Adrenal gland (tissue), 9 donors: ENCODE measurements at regions not wholly inside any gene's neighbourhood (a gene's known extent, or its start where the extent isn't known, plus 50 kb on each side); places are given as distances from the start of the nearest gene placed in this dataset.
A peak's percentile ranks its signal among the peaks of the same experiment; 100 is the strongest.

ENCODE experiments used
- DNase-seq, 7 donors: peaks; one replicate each; pipeline ENCODE4 v3.0.0-alpha.2; 2019 to 2020
- H3K27ac ChIP-seq, 5 donors: fragments of 200-600 bp; sonication (generic) in 4 of 5; 1 replicate in 3 of 5; 2 replicates in 2 of 5; pipeline versions ENCODE4 v1.5.1 to v1.8.0; 2016 to 2020; ENCODE audit warnings: mild to moderate bottlenecking in 1 of 5
- H3K27me3 ChIP-seq: fragments of 200-600 bp; 2 replicates; pipeline ENCODE4 v1.8.0; 2021
- H3K36me3 ChIP-seq, 2 donors: fragments of 200-600 bp; replicated peaks in 1 of 2; 1 replicate in 1 of 2; 2 replicates in 1 of 2; pipeline versions ENCODE4 v1.5.1 to v1.8.0; 2018 to 2022
- H3K4me1 ChIP-seq, 2 donors: fragments of 200-600 bp; replicated peaks in 1 of 2; 1 replicate in 1 of 2; 2 replicates in 1 of 2; pipeline versions ENCODE4 v1.5.1 to v1.8.0; 2018 to 2021
- H3K4me3 ChIP-seq, 4 donors: fragments of 200-600 bp; sonication (generic) in 3 of 4; one replicate each; pipeline ENCODE4 v1.5.1; 2016 to 2018
- H3K9me3 ChIP-seq, 3 donors: fragments of 200-600 bp; sonication (generic) in 1 of 3; replicated peaks in 1 of 3; 1 replicate in 2 of 3; 2 replicates in 1 of 3; pipeline versions ENCODE4 v1.5.1 to v1.8.0; 2016 to 2021
- POLR2A ChIP-seq, 2 donors: fragments of 450-650 bp; IDR thresholded peaks; one replicate each; pipeline ENCODE4 v1.6.1; 2017; ENCODE audit warnings: antibody characterized with exemption in 2 of 2, mild to moderate bottlenecking in 2 of 2, moderate library complexity in 1 of 2
- WGBS, 4 donors: extraction: QIAGEN DNeasy Blood & Tissue Kit in 2 of 4; methylation state at CpG; one replicate each; pipeline versions ENCODE4 v1.1.5 to v1.1.7; 2013 to 2017; 5-methylcytosine and 5-hydroxymethylcytosine counted together
- intact Hi-C, 2 donors: fragments of 100-400 bp; cut with DNase I; formaldehyde crosslinking; loops; one replicate each; pipeline versions ENCODE4 v1.14.1 to v1.15.0; 2022 to 2023
- TF ChIP-seq, protein P1 (sequence below), 6 experiments: fragments of 450-650 bp in 4 of 6; fragments of 200-600 bp in 2 of 6; sonication (generic) in 1 of 6; IDR thresholded peaks; 1 replicate in 5 of 6; 2 replicates in 1 of 6; pipeline versions ENCODE4 v1.5.1 to v1.8.0; 2016 to 2021; ENCODE audit warnings: antibody characterized with exemption in 6 of 6, mild to moderate bottlenecking in 2 of 6, moderate library complexity in 1 of 6
- donor health status: healthy with polysubstance abuse.
- donor health status: Bipolar disorder and iron deficiency.
- donor health status: DM: yes; HTN: yes; CAD: no.
- donor health status: DM: no; HTN: no; CAD: no.
- donor health status: DM: no; HTN: no; CAD: no.

DNA sequence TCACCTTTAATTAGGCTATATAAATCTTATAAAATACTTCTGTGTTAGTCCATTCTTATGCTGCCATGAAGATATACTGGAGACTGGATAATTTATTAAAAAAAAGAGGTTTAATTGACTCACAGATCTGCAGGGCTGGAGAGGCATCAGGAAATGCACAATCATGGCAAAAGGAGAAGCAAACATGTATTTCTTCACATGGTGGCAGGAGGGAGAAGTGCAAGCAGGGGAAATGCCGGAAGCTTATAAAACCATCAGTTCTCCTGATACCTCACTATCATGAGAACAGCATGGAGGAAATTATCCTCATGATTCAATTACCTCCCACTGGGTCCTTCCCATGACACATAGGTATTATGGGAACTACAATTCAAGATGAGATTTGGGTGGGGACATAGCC lies 504.4 kb downstream of the RIT2 start:
- TF ChIP-seq, protein P1, sequence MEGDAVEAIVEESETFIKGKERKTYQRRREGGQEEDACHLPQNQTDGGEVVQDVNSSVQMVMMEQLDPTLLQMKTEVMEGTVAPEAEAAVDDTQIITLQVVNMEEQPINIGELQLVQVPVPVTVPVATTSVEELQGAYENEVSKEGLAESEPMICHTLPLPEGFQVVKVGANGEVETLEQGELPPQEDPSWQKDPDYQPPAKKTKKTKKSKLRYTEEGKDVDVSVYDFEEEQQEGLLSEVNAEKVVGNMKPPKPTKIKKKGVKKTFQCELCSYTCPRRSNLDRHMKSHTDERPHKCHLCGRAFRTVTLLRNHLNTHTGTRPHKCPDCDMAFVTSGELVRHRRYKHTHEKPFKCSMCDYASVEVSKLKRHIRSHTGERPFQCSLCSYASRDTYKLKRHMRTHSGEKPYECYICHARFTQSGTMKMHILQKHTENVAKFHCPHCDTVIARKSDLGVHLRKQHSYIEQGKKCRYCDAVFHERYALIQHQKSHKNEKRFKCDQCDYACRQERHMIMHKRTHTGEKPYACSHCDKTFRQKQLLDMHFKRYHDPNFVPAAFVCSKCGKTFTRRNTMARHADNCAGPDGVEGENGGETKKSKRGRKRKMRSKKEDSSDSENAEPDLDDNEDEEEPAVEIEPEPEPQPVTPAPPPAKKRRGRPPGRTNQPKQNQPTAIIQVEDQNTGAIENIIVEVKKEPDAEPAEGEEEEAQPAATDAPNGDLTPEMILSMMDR (IDR thresholded peaks at IDR 0.05), result no peak
- no peak for TF ChIP-seq POLR2A (IDR thresholded peaks at IDR 0.05)
- Histone ChIP-seq H3K27ac (no peak overlapping the region), H3K36me3 (no peaks in the 10 kb centered on the region), H3K9me3 (no peaks in the 10 kb centered on the region), H3K4me1 (no peaks in the 10 kb centered on the region), H3K27me3 (no peaks in the 10 kb centered on the region), H3K4me3 (no peak overlapping the region)
- WGBS, 4 donors, result 82 to 96% (median 93%) methylated on average over 1 of the region's 1 CpG
- DNase-seq, result no peak
- intact Hi-C loops, result no loop called here

GRCh38 chr18:42614619-42615293 lies 500.7 kb downstream of the RIT2 start:
- DNase-seq, result peak in 1 of 7 donors; percentile 81
- H3K9me3 ChIP-seq, result no peaks in the 10 kb centered on the region
- no peaks in the 10 kb centered on the region for H3K27me3 ChIP-seq
- H3K4me3 ChIP-seq, result no peak overlapping the region
- TF ChIP-seq POLR2A (IDR thresholded peaks at IDR 0.05), result no peak
- TF ChIP-seq, protein P1 (IDR thresholded peaks at IDR 0.05), result no peak
- H3K4me1 ChIP-seq, result no peaks in the 10 kb centered on the region
- H3K27ac ChIP-seq, result no peak overlapping the region
- no peaks in the 10 kb centered on the region for H3K36me3 ChIP-seq
- 44 to 57% (median 54%) methylated on average over 2 of the region's 2 CpGs for WGBS, 4 donors
- intact Hi-C loops, result no loop called here

DNA sequence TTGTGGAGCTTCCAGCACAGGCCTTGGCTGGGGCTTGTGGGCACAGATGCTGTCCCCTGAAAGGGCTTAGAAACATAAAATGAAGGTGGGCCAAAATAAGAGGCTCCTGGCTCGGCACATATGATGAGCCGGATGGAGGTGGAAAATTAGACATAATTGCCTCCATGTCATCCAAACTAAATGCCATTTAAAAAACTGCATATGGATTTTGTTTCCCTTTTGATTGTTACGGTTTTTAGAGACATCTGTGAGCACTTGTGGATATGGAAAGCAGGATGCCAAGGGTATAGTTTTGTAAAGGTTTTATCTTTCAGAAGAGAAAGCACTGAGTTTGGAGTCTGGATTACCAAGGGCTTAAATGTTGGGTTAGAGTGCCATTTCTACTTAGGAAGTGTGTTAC lies 498.3 kb downstream of the RIT2 start:
- Histone ChIP-seq H3K27me3 (no peaks in the 10 kb centered on the region), H3K9me3 (no peaks in the 10 kb centered on the region), H3K4me3 (no peak overlapping the region), H3K36me3 (no peaks in the 10 kb centered on the region), H3K27ac (no peak overlapping the region), H3K4me1 (no peaks in the 10 kb centered on the region)
- TF ChIP-seq POLR2A (IDR thresholded peaks at IDR 0.05), result no peak
- TF ChIP-seq, protein P1 (IDR thresholded peaks at IDR 0.05), result no peak
- 82 to 92% (median 87%) methylated on average over 3 of the region's 3 CpGs for WGBS, 4 donors
- intact Hi-C loops, result no loop called here
- DNase-seq, result no peak

- H3K27ac ChIP-seq, result no peak overlapping the region
- H3K4me1 ChIP-seq, result no peaks in the 10 kb centered on the region
- intact Hi-C loops, result no loop called here
- 54 to 68% (median 61%) methylated on average over 1 of the region's 1 CpG for WGBS, 4 donors
- no peak for DNase-seq
- TF ChIP-seq, protein P1 (IDR thresholded peaks at IDR 0.05), result no peak
- no peak for TF ChIP-seq POLR2A (IDR thresholded peaks at IDR 0.05)
- no peaks in the 10 kb centered on the region for H3K27me3 ChIP-seq
- H3K4me3 ChIP-seq, result no peak overlapping the region
- no peaks in the 10 kb centered on the region for H3K36me3 ChIP-seq
- no peaks in the 10 kb centered on the region for H3K9me3 ChIP-seq
These were observed 495.7 kb downstream of the RIT2 start for GRCh38 chr18:42619771-42620170.
